Spleen (tissue), 11 donors: ENCODE measurements at regions not wholly inside any gene's neighbourhood (a gene's known extent, or its start where the extent isn't known, plus 50 kb on each side); places are given as distances from the start of the nearest gene placed in this dataset.

Experiments
- DNase-seq: peaks from one replicate; pipeline ENCODE4 v3.0.0-alpha.2; 2020
- H3K27ac ChIP-seq, 8 donors: fragments of 200-600 bp; sonication (generic) in 7 of 8; 1 replicate in 4 of 8; 2 replicates in 4 of 8; pipeline versions ENCODE4 v1.5.0 to v1.8.0; 2016 to 2021; ENCODE audit warnings: inconsistent platforms in 4 of 8, mild to moderate bottlenecking in 4 of 8, moderate library complexity in 1 of 8
- H3K27me3 ChIP-seq, 7 donors: fragments of 200-600 bp; sonication (generic) in 6 of 7; replicated peaks in 1 of 7; 1 replicate in 4 of 7; 2 replicates in 3 of 7; pipeline versions ENCODE4 v1.5.0 to v1.8.0; 2016 to 2021; ENCODE audit warnings: inconsistent platforms in 3 of 7, mild to moderate bottlenecking in 1 of 7
- H3K36me3 ChIP-seq, 6 donors: fragments of 200-600 bp; sonication (generic) in 5 of 6; 1 replicate in 4 of 6; 2 replicates in 2 of 6; pipeline versions ENCODE4 v1.5.0 to v1.8.0; 2016 to 2021; ENCODE audit warnings: inconsistent platforms in 2 of 6
- H3K4me1 ChIP-seq, 6 donors: fragments of 200-600 bp; sonication (generic) in 5 of 6; 1 replicate in 3 of 6; 2 replicates in 3 of 6; pipeline versions ENCODE4 v1.5.0 to v1.8.0; 2016 to 2021; ENCODE audit warnings: inconsistent platforms in 3 of 6
- H3K4me3 ChIP-seq, 8 donors: fragments of 200-600 bp; sonication (generic) in 7 of 8; 1 replicate in 4 of 8; 2 replicates in 4 of 8; pipeline versions ENCODE4 v1.5.0 to v1.8.0; 2016 to 2021; ENCODE audit warnings: inconsistent platforms in 4 of 8, mild to moderate bottlenecking in 4 of 8, moderate library complexity in 2 of 8
- H3K9me3 ChIP-seq, 8 donors: fragments of 200-600 bp; sonication (generic) in 7 of 8; 1 replicate in 4 of 8; 2 replicates in 4 of 8; pipeline versions ENCODE4 v1.5.0 to v1.8.0; 2016 to 2021; ENCODE audit warnings: inconsistent platforms in 4 of 8
- CTCF ChIP-seq, 11 experiments: fragments of 200-600 bp in 7 of 11; fragments of 450-650 bp in 4 of 11; sonication (generic) in 4 of 11; IDR thresholded peaks in 8 of 11; conservative IDR thresholded peaks in 3 of 11; 1 replicate in 7 of 11; 2 replicates in 4 of 11; pipeline versions ENCODE4 v1.4.0 to v1.8.0; 2016 to 2021; ENCODE audit warnings: antibody characterized with exemption in 11 of 11, inconsistent platforms in 4 of 11, mild to moderate bottlenecking in 1 of 11
- POLR2A ChIP-seq, 3 donors: fragments of 450-650 bp; IDR thresholded peaks; one replicate each; pipeline ENCODE4 v1.5.1; 2017; ENCODE audit warnings: antibody characterized with exemption in 3 of 3, mild to moderate bottlenecking in 1 of 3
- POLR2AphosphoS5 ChIP-seq, 3 donors: sonication (generic); formaldehyde crosslinking; IDR thresholded peaks; one replicate each; pipeline ENCODE4 v1.5.1; 2017; ENCODE audit warnings: antibody characterized with exemption in 3 of 3
- WGBS, 5 donors: extraction: QIAGEN DNeasy Blood & Tissue Kit in 3 of 5; methylation state at CpG; one replicate each; pipeline versions ENCODE4 v1.1.5 to v1.1.7; 2013 to 2018; 5-methylcytosine and 5-hydroxymethylcytosine counted together
- intact Hi-C: fragments of 100-400 bp; cut with DNase I; formaldehyde crosslinking; loops from one replicate; pipeline ENCODE4 v1.15.0; 2023; ENCODE audit warnings: low total_unique reads
- donor health status: healthy with polysubstance abuse.
- donor health status: DM: no; HTN: no; CAD: no; lungs with moderate emphysema.
- donor health status: DM: no; HTN: no; CAD: no.
- donor health status: Bipolar disorder and iron deficiency.
- donor health status: healthy.
- donor health status: DM: no; HTN: no; CAD: no.
- donor health status: DM: yes; HTN: yes; CAD: no.

- WGBS, 5 donors: 77 to 89% (median 80%) methylated on average over 11 to 13 of the region's 13 CpGs
- TF ChIP-seq POLR2AphosphoS5 (IDR thresholded peaks at IDR 0.05): no peak
- no peak for TF ChIP-seq POLR2A (IDR thresholded peaks at IDR 0.05)
- TF ChIP-seq CTCF (IDR thresholded peaks at IDR 0.05 in 8 of 11, conservative IDR thresholded peaks at IDR 0.05 in 3 of 11): no peak
- peaks cover 0 to 59% (median 13%) of the 10 kb centered on the region in 6 donors for H3K4me1 ChIP-seq
These were observed 72.9 kb upstream of the ZNF516 start for GRCh38 chr18:76567835-76568445.

DNA sequence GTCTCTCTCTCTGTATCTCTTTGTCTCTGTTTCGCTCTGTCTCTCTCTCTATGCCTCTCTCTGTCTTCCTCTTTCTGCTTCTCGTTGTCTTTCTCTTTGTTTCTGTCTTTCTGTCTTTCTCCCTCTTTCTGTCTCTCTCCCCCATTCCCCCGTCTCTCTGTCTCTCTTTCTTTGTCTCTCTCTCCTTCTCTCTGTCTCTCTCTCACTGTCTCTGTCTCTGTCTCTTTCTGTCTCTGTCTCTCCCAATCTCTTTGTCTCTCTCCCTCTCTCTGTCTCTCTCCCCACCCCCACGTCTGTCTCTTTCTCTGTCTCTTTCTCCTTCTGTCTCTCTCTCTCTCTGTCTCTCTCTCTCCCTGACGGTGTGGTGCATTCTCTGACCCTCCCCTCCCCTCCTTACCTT lies 71.9 kb upstream of the ZNF516 start:
- Histone ChIP-seq H3K27me3 (peaks cover 0 to 13% (median 0%) of the 10 kb centered on the region in 7 donors), H3K27ac (peak overlapping the region in 6 of 8 donors; percentile 26 to 91 (median 81)), H3K4me1 (peaks cover 0 to 53% (median 13%) of the 10 kb centered on the region in 6 donors), H3K9me3 (no peaks in the 10 kb centered on the region), H3K36me3 (no peaks in the 10 kb centered on the region), H3K4me3 (peak overlapping the region in 1 of 8 donors; percentile 4)
- DNase-seq: no peak
- TF ChIP-seq POLR2A (IDR thresholded peaks at IDR 0.05) (no peak), CTCF (IDR thresholded peaks at IDR 0.05 in 8 of 11, conservative IDR thresholded peaks at IDR 0.05 in 3 of 11) (no peak), POLR2AphosphoS5 (IDR thresholded peaks at IDR 0.05) (no peak)
- 65 to 84% (median 68%) methylated on average over 5 of the region's 5 CpGs for WGBS, 5 donors
- intact Hi-C loops: no loop called here

More at GRCh38 chr18:76567835-76568445, 72.9 kb upstream of the ZNF516 start:
- Histone ChIP-seq H3K27me3 (peaks cover 0 to 17% (median 0%) of the 10 kb centered on the region in 7 donors), H3K4me3 (no peak overlapping the region), H3K36me3 (no peaks in the 10 kb centered on the region), H3K27ac (peak overlapping the region in 5 of 8 donors; percentile 32 to 91 (median 61)), H3K9me3 (no peaks in the 10 kb centered on the region)
- intact Hi-C loops: no loop called here
- no peak for DNase-seq

DNA sequence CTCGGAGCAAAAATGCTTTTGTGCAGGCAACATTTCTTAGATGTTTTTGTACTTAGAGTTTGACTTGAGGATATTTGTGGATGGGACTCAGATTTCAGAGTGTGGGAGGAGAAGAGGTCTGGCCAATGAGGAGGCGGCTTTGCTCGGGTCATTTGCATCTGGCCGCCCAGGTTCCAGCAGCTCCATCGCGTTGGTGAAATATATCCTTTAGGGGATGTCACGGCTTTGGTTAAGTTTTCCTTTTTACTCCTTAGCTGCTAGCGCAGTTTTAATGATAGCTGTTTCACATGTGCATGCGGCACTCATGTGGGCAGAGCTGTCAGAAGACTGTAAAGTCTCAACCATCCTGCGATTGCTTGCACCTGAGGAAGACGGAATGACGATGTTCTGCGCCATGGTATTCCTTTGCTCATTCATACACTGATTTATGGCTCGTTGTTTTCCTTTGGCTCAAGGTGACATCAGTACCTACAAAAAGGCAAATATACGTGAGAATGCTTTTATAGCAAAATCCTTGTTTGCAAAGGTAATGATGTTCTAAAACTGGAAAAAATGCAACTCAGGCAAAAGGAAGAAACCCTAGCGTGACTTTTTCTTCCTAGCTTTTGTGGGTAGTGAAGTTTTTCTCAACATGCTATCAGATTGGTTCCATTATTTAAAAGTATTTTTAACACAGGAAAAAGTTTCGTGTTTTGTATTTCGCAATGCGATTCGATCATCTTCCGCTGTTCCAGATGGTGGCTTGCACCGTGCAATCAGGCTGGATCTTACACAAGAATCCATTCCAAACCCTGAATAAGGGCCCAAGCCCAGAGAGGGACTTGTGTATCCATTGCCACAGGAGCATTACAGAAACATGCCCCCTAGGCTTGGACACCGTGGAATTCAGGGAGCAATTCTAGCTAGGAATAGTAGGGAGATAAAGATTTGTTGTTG lies 70.5 kb upstream of the ZNF516 start:
- Histone ChIP-seq H3K27ac (peak overlapping the region in 7 of 8 donors; percentile 49 to 91 (median 85)), H3K4me3 (peak overlapping the region in 4 of 8 donors; percentile 2 to 55 (median 15)), H3K4me1 (peaks cover 0 to 53% (median 13%) of the 10 kb centered on the region in 6 donors), H3K27me3 (peaks cover 0 to 13% (median 0%) of the 10 kb centered on the region in 7 donors), H3K36me3 (no peaks in the 10 kb centered on the region), H3K9me3 (no peaks in the 10 kb centered on the region)
- no peak for TF ChIP-seq CTCF (IDR thresholded peaks at IDR 0.05 in 8 of 11, conservative IDR thresholded peaks at IDR 0.05 in 3 of 11)
- TF ChIP-seq POLR2AphosphoS5 (IDR thresholded peaks at IDR 0.05): peak in 2 of 3 donors; percentile 36 to 63
- no peak for TF ChIP-seq POLR2A (IDR thresholded peaks at IDR 0.05)
- DNase-seq: peak; percentile 84
- WGBS, 5 donors: 21 to 32% (median 30%) methylated on average over 23 of the region's 23 CpGs
- intact Hi-C loops: no loop called here
